GM18499 (cell line): ENCODE measurements at regions not wholly inside any gene's neighbourhood (a gene's known extent, or its start where the extent isn't known, plus 50 kb on each side); places are given as distances from the start of the nearest gene placed in this dataset.

Experiments
- ATAC-seq: cut with Tn5 transposase; IDR thresholded peaks from one replicate; pipeline ENCODE4 v1.9.1; 2021; ENCODE audit warnings: moderate number of reproducible peaks; ENCODE audit not compliant: insufficient read depth, unreplicated experiment

- peak; percentile 81 for ATAC-seq
Observed at GRCh38 chr9:107112707-107113243, 170.3 kb upstream of the RAD23B start.

- no peak for ATAC-seq
Observed at GRCh38 chr9:107118863-107119624, 164.0 kb upstream of the RAD23B start.

GRCh38 chr9:107119735-107120134 is 163.3 kb upstream of the RAD23B start:
- no peak for ATAC-seq

GRCh38 chr9:107123389-107123788 is 159.7 kb upstream of the RAD23B start:
- ATAC-seq = no peak

- ATAC-seq = no peak
Observed at GRCh38 chr9:107127608-107128007, 155.5 kb upstream of the RAD23B start.

GRCh38 chr9:107131108-107131799 is 151.8 kb upstream of the RAD23B start:
- no peak for ATAC-seq

GRCh38 chr9:107136296-107136695 is 146.8 kb upstream of the RAD23B start:
- no peak for ATAC-seq

- ATAC-seq = no peak
Observed at GRCh38 chr9:107137495-107138202, 145.4 kb upstream of the RAD23B start.

- ATAC-seq = no peak
Observed at GRCh38 chr9:107138261-107138992, 144.7 kb upstream of the RAD23B start.

- no peak for ATAC-seq
Observed at GRCh38 chr9:107141967-107142366, 141.1 kb upstream of the RAD23B start.

GRCh38 chr9:107142430-107142829 is 140.6 kb upstream of the RAD23B start:
- no peak for ATAC-seq

GRCh38 chr9:107142896-107143603 is 140.0 kb upstream of the RAD23B start:
- no peak for ATAC-seq

GRCh38 chr9:107144475-107144874 is 138.6 kb upstream of the RAD23B start:
- ATAC-seq = no peak

- ATAC-seq = no peak
Observed at GRCh38 chr9:107147134-107147533, 135.9 kb upstream of the RAD23B start.

GRCh38 chr9:107148216-107148615 is 134.9 kb upstream of the RAD23B start:
- ATAC-seq = no peak

- no peak for ATAC-seq
Observed at GRCh38 chr9:107149756-107150155, 133.3 kb upstream of the RAD23B start.

GRCh38 chr9:107153336-107153735 is 129.7 kb upstream of the RAD23B start:
- no peak for ATAC-seq

- ATAC-seq = no peak
Observed at GRCh38 chr9:107154291-107154690, 128.8 kb upstream of the RAD23B start.

GRCh38 chr9:107154766-107155165 is 128.3 kb upstream of the RAD23B start:
- ATAC-seq = no peak
